Stomach (tissue), 4 donors: ENCODE measurements at regions not wholly inside any gene's neighbourhood (a gene's known extent, or its start where the extent isn't known, plus 50 kb on each side); places are given as distances from the start of the nearest gene placed in this dataset.

Experiments used
- EP300 ChIP-seq: sonication (generic); formaldehyde crosslinking; IDR thresholded peaks from one replicate; pipeline ENCODE4 v1.6.1; 2017; ENCODE audit warnings: antibody characterized with exemption
- POLR2A ChIP-seq, 4 donors: fragments of 450-650 bp; IDR thresholded peaks; one replicate each; pipeline ENCODE4 v1.6.1; 2016; ENCODE audit warnings: antibody characterized with exemption in 4 of 4, control low read depth in 2 of 4, mild to moderate bottlenecking in 1 of 4, moderate library complexity in 1 of 4
- POLR2AphosphoS5 ChIP-seq, 3 donors: sonication (generic); formaldehyde crosslinking; IDR thresholded peaks; one replicate each; pipeline ENCODE4 v1.6.1; 2016; ENCODE audit warnings: antibody characterized with exemption in 3 of 3
- TF ChIP-seq, protein P1 (sequence below), 7 experiments: fragments of 450-650 bp in 4 of 7; fragments of 200-600 bp in 3 of 7; sonication (generic) in 3 of 7; IDR thresholded peaks; one replicate each; pipeline ENCODE4 v1.5.1; 2016 to 2019; ENCODE audit warnings: antibody characterized with exemption in 7 of 7, control low read depth in 2 of 7, mild to moderate bottlenecking in 1 of 7

DNA sequence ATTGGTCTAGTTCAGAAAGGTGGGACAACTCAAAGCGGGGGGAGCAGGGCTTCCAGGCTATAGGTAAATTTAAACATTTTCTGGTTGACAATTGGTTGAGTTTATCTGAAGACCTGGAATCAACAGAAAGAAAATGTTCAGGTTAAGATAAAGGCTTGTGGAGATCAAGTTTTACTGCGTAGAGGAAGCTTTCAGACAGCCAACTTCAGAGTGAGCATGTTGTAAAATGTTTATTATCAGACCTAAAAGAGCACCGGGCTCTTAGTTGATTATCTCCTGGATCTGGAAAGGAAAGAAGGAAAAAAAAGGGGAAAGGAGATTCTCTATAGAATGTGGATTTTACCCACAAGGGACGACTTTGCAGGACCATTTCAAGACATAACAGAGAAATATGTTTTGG is 227.0 kb upstream of the SH3BP4 start:
- TF ChIP-seq, protein P1, sequence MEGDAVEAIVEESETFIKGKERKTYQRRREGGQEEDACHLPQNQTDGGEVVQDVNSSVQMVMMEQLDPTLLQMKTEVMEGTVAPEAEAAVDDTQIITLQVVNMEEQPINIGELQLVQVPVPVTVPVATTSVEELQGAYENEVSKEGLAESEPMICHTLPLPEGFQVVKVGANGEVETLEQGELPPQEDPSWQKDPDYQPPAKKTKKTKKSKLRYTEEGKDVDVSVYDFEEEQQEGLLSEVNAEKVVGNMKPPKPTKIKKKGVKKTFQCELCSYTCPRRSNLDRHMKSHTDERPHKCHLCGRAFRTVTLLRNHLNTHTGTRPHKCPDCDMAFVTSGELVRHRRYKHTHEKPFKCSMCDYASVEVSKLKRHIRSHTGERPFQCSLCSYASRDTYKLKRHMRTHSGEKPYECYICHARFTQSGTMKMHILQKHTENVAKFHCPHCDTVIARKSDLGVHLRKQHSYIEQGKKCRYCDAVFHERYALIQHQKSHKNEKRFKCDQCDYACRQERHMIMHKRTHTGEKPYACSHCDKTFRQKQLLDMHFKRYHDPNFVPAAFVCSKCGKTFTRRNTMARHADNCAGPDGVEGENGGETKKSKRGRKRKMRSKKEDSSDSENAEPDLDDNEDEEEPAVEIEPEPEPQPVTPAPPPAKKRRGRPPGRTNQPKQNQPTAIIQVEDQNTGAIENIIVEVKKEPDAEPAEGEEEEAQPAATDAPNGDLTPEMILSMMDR (IDR thresholded peaks at IDR 0.05) = no peak
- TF ChIP-seq EP300 (no peak), POLR2AphosphoS5 (IDR thresholded peaks at IDR 0.05) (no peak), POLR2A (IDR thresholded peaks at IDR 0.05) (no peak)
